ENCODE measurements at regions not wholly inside any gene's neighbourhood (a gene's known extent, or its start where the extent isn't known, plus 50 kb on each side); places are given as distances from the start of the nearest gene placed in this dataset.

- TF ChIP-seq MAFK (IDR thresholded peaks at IDR 0.05; ENCODE audit: low read depth, low read length) (no peak), CTCF (conservative IDR thresholded peaks at IDR 0.05; ENCODE audit: low read depth, low read length) (no peak), POLR2A (IDR thresholded peaks at IDR 0.05; ENCODE audit: low read depth, low read length) (no peak)
- TF ChIP-seq, protein P1, sequence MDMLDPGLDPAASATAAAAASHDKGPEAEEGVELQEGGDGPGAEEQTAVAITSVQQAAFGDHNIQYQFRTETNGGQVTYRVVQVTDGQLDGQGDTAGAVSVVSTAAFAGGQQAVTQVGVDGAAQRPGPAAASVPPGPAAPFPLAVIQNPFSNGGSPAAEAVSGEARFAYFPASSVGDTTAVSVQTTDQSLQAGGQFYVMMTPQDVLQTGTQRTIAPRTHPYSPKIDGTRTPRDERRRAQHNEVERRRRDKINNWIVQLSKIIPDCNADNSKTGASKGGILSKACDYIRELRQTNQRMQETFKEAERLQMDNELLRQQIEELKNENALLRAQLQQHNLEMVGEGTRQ (IDR thresholded peaks at IDR 0.05; ENCODE audit: low read depth, low read length): no peak
Observed at GRCh38 chr20:61057443-61058121, 194.5 kb upstream of the CDH4 start.
